ENCODE measurements at regions not wholly inside any gene's neighbourhood (a gene's known extent, or its start where the extent isn't known, plus 50 kb on each side); places are given as distances from the start of the nearest gene placed in this dataset.

DNA sequence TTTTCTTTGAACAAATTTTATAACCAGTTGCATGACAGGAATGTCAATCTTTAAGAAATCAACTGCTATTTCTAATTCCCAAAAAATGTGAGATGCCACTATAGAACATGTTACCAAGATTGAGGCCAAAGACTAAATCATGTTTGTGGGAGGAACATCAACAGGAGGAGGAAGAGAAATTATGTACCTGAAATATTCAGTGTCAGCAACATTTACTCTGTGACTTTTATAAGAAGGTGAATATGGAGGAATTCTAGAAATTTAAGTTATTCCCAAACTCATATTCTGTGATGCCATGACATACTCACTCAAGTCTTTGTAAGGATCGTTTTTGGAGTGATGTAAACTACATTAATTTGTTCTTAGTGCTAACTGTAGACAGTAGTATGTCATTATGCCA is 408.4 kb downstream of the SH2D4B start:
- Histone ChIP-seq H3K27me3 (ENCODE audit: control insufficient read depth in 2 of 2, insufficient read depth in 2 of 2, low read length in 2 of 2) (no peaks in the 10 kb centered on the region), H2AFZ (ENCODE audit: insufficient read depth, low read depth, low read length, poor library complexity, severe bottlenecking) (no peak overlapping the region), H3K27ac (ENCODE audit: low read depth in 1 of 2, low read length in 2 of 2) (no peak overlapping the region), H3K4me1 (ENCODE audit: control insufficient read depth in 1 of 2, insufficient read depth in 2 of 2, low read length in 2 of 2) (no peaks in the 10 kb centered on the region), H3K4me2 (replicated peaks; ENCODE audit: extremely low read depth, low read length, poor library complexity, severe bottlenecking) (no peak overlapping the region), H3K79me2 (ENCODE audit: insufficient read depth, low read length) (no peaks in the 10 kb centered on the region), H4K20me1 (ENCODE audit: insufficient read depth, low read length) (no peaks in the 10 kb centered on the region), H3K9ac (ENCODE audit: insufficient read depth, low read length, poor library complexity, severe bottlenecking) (no peak overlapping the region), H3K9me3 (replicated peaks in 1 of 2; ENCODE audit: control insufficient read depth in 1 of 2, insufficient read depth in 1 of 2, low read length in 2 of 2) (no peaks in the 10 kb centered on the region), H3K4me3 (replicated peaks in 1 of 3; ENCODE audit: low read depth in 2 of 3, low read length in 3 of 3) (no peak overlapping the region), H3K36me3 (replicated peaks in 1 of 2; ENCODE audit: control insufficient read depth in 1 of 2, insufficient read depth in 2 of 2, low read length in 2 of 2) (no peaks in the 10 kb centered on the region)
- H3K27ac Mint-ChIP-seq: no peak overlapping the region
- H3K27me3 Mint-ChIP-seq (ENCODE audit: low read depth in 3 of 3): peaks cover 0 to 1% (median 0%) of the 10 kb centered on the region in 3 donors
- intact Hi-C loops (cut with micrococcal nuclease): no loop called here
- DNase-seq: no peak
- H3K4me3 Mint-ChIP-seq: no peak overlapping the region
- H3K9me3 Mint-ChIP-seq: peaks cover 0 to 2% (median 0%) of the 10 kb centered on the region in 7 donors
- WGBS (ENCODE audit: insufficient coverage): no CpG with 5 or more reads among the region's 1 CpG
- peaks cover 4% of the 10 kb centered on the region for H3K4me1 Mint-ChIP-seq
- no peaks in the 10 kb centered on the region for H3K36me3 Mint-ChIP-seq
- TF ChIP-seq, protein P1, sequence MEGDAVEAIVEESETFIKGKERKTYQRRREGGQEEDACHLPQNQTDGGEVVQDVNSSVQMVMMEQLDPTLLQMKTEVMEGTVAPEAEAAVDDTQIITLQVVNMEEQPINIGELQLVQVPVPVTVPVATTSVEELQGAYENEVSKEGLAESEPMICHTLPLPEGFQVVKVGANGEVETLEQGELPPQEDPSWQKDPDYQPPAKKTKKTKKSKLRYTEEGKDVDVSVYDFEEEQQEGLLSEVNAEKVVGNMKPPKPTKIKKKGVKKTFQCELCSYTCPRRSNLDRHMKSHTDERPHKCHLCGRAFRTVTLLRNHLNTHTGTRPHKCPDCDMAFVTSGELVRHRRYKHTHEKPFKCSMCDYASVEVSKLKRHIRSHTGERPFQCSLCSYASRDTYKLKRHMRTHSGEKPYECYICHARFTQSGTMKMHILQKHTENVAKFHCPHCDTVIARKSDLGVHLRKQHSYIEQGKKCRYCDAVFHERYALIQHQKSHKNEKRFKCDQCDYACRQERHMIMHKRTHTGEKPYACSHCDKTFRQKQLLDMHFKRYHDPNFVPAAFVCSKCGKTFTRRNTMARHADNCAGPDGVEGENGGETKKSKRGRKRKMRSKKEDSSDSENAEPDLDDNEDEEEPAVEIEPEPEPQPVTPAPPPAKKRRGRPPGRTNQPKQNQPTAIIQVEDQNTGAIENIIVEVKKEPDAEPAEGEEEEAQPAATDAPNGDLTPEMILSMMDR (IDR thresholded peaks at IDR 0.05): no peak

DNA sequence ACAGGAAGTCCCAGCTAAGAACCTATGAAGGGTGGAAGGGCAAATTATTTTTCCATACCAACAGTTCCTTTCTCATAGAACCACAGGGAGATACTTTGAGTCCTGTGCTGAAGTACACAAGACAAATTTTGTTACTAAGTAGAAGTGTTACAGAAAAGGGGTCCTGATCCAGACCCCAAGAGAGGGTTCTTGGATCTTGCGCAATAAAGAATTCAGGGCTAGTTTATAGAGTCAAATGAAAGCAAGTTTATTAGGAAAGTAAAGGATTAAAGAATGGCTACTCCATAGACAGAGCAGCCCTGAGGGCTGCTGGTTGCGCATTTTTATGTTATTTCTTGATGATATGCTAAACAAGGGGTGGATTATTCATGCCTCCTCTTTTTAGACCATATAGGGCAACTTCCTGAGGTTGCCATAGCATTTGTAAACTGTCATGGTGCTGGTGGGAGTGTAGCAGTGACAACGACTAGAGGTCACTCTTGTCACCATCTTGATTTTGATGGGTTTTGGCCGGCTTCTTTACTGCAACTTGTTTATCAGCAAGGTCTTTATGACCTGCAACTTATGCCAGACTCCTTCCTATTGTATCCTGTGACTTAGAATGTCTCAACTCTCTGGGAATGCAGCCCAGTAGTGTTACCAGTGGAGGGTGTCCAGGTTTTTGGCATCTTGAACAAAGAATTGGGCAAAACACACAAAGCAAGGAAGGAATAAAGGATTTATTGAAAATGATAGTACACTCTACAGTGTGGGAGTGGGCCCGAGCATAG is 409.4 kb downstream of the SH2D4B start:
- no peak for DNase-seq
- intact Hi-C loops (cut with micrococcal nuclease): no loop called here
- peaks cover 0 to 1% (median 0%) of the 10 kb centered on the region in 3 donors for H3K27me3 Mint-ChIP-seq (ENCODE audit: low read depth in 3 of 3)
- no CpG with 5 or more reads among the region's 5 CpGs for WGBS (ENCODE audit: insufficient coverage)
- no peaks in the 10 kb centered on the region for H3K36me3 ChIP-seq (replicated peaks in 1 of 2; ENCODE audit: control insufficient read depth in 1 of 2, insufficient read depth in 2 of 2, low read length in 2 of 2)
- H3K27ac ChIP-seq (ENCODE audit: low read depth in 1 of 2, low read length in 2 of 2): no peak overlapping the region
- no peaks in the 10 kb centered on the region for H3K36me3 Mint-ChIP-seq
- no peaks in the 10 kb centered on the region for H3K9me3 ChIP-seq (replicated peaks in 1 of 2; ENCODE audit: control insufficient read depth in 1 of 2, insufficient read depth in 1 of 2, low read length in 2 of 2)
- H3K27ac Mint-ChIP-seq: no peak overlapping the region
- peaks cover 4% of the 10 kb centered on the region for H3K4me1 Mint-ChIP-seq
- no peaks in the 10 kb centered on the region for H3K27me3 ChIP-seq (ENCODE audit: control insufficient read depth in 2 of 2, insufficient read depth in 2 of 2, low read length in 2 of 2)
- no peak overlapping the region for H3K4me3 Mint-ChIP-seq
- TF ChIP-seq, protein P1 (IDR thresholded peaks at IDR 0.05): no peak
- H3K79me2 ChIP-seq (ENCODE audit: insufficient read depth, low read length): no peaks in the 10 kb centered on the region
- no peak overlapping the region for H2AFZ ChIP-seq (ENCODE audit: insufficient read depth, low read depth, low read length, poor library complexity, severe bottlenecking)
- no peaks in the 10 kb centered on the region for H4K20me1 ChIP-seq (ENCODE audit: insufficient read depth, low read length)
- peaks cover 0 to 2% (median 0%) of the 10 kb centered on the region in 7 donors for H3K9me3 Mint-ChIP-seq
- H3K9ac ChIP-seq (ENCODE audit: insufficient read depth, low read length, poor library complexity, severe bottlenecking): no peak overlapping the region
- no peak overlapping the region for H3K4me2 ChIP-seq (replicated peaks; ENCODE audit: extremely low read depth, low read length, poor library complexity, severe bottlenecking)
- no peak overlapping the region for H3K4me3 ChIP-seq (replicated peaks in 1 of 3; ENCODE audit: low read depth in 2 of 3, low read length in 3 of 3)
- no peaks in the 10 kb centered on the region for H3K4me1 ChIP-seq (ENCODE audit: control insufficient read depth in 1 of 2, insufficient read depth in 2 of 2, low read length in 2 of 2)
